Small intestine (tissue), 7 donors: ENCODE measurements at regions not wholly inside any gene's neighbourhood (a gene's known extent, or its start where the extent isn't known, plus 50 kb on each side); places are given as distances from the start of the nearest gene placed in this dataset.

ENCODE experiments used
- DNase-seq, 2 donors: peaks; one replicate each; pipeline versions ENCODE4 v3.0.0 to v3.0.0-alpha.2; 2013
- FAIRE-seq: peaks from 2 replicates; lab custom pipeline; 2012; peaks lifted over from hg19 to GRCh38; lab: Jason Lieb, UNC
- H3K27ac ChIP-seq, 3 donors: one replicate each; pipeline ENCODE4 v1.5.1; 2013; ENCODE audit warnings: low read length in 2 of 3, mild to moderate bottlenecking in 2 of 3, control low read depth in 1 of 3, inconsistent platforms in 1 of 3, low read depth in 1 of 3, moderate library complexity in 1 of 3
- H3K27me3 ChIP-seq, 3 donors: one replicate each; pipeline ENCODE4 v1.6.1; 2013; ENCODE audit warnings: low read length in 3 of 3, inconsistent platforms in 1 of 3; ENCODE audit not compliant: control insufficient read depth in 3 of 3, insufficient read depth in 3 of 3
- H3K36me3 ChIP-seq, 3 donors: one replicate each; pipeline ENCODE4 v1.6.1; 2013; ENCODE audit warnings: low read length in 3 of 3, inconsistent platforms in 1 of 3, low read depth in 1 of 3, mild to moderate bottlenecking in 1 of 3, moderate library complexity in 1 of 3; ENCODE audit not compliant: control insufficient read depth in 3 of 3, insufficient read depth in 2 of 3
- H3K4me1 ChIP-seq, 3 donors: one replicate each; pipeline ENCODE4 v1.6.1; 2013; ENCODE audit warnings: low read length in 2 of 3, inconsistent platforms in 1 of 3, low read depth in 1 of 3, mild to moderate bottlenecking in 1 of 3, moderate library complexity in 1 of 3; ENCODE audit not compliant: control insufficient read depth in 3 of 3, insufficient read depth in 2 of 3
- H3K4me3 ChIP-seq, 3 donors: one replicate each; pipeline ENCODE4 v1.5.1; 2013; ENCODE audit warnings: low read length in 3 of 3, control low read depth in 1 of 3, inconsistent platforms in 1 of 3, low read depth in 1 of 3, mild to moderate bottlenecking in 1 of 3, moderate library complexity in 1 of 3
- H3K9me3 ChIP-seq, 2 donors: one replicate each; pipeline ENCODE4 v1.6.1; 2013; ENCODE audit warnings: low read depth in 1 of 2, low read length in 1 of 2; ENCODE audit not compliant: control insufficient read depth in 2 of 2, insufficient read depth in 1 of 2
- WGBS, 3 donors: extraction: QIAGEN DNeasy Blood & Tissue Kit; methylation state at CpG; one replicate each; pipeline ENCODE4 v1.1.7; 2013; 5-methylcytosine and 5-hydroxymethylcytosine counted together
- donor health status: healthy with polysubstance abuse.
- donor health status: control.
- donor health status: control.
- donor health status: Bipolar disorder and iron deficiency.
- donor health status: healthy.

GRCh38 chr9:107866711-107867311, 377.2 kb upstream of the KLF4 start:
- no peaks in the 10 kb centered on the region for H3K4me1 ChIP-seq
- no peaks in the 10 kb centered on the region for H3K27me3 ChIP-seq
- FAIRE-seq (no peak), DNase-seq (no peak)
- H3K36me3 ChIP-seq = no peaks in the 10 kb centered on the region
- no peak overlapping the region for H3K4me3 ChIP-seq
- H3K9me3 ChIP-seq = no peaks in the 10 kb centered on the region
- H3K27ac ChIP-seq = no peak overlapping the region

GRCh38 chr9:107863396-107863795, 373.8 kb upstream of the KLF4 start:
- no peak overlapping the region for H3K4me3 ChIP-seq
- no peaks in the 10 kb centered on the region for H3K27me3 ChIP-seq
- no peaks in the 10 kb centered on the region for H3K4me1 ChIP-seq
- no peaks in the 10 kb centered on the region for H3K36me3 ChIP-seq
- no peak for DNase-seq
- H3K9me3 ChIP-seq = peaks cover 0 to 5% of the 10 kb centered on the region in 2 donors
- no peak for FAIRE-seq
- 69 to 82% (median 77%) methylated on average over 4 of the region's 4 CpGs for WGBS, 3 donors
- no peak overlapping the region for H3K27ac ChIP-seq

DNA sequence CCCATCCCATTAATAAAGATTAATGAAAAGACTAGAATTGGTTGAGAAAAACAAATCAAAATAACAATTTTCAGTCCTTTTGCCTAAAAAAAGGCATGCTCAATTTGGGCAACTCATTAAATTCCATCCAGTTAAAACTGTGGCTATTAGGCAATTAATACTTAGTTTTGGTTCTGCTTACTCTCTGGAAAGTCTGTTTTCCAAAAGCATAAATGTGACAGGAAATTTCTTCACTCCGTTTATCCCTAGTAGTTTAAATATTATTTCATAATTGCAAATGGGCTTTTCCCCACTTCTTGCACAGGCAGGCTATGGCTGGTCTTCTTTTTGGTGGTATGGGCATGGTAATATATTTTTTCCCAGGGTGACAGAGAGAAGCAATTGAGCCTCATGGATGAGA, 373.3 kb upstream of the KLF4 start:
- Histone ChIP-seq H3K27ac (no peak overlapping the region), H3K4me1 (no peaks in the 10 kb centered on the region), H3K9me3 (peaks cover 0 to 5% of the 10 kb centered on the region in 2 donors), H3K36me3 (no peaks in the 10 kb centered on the region), H3K4me3 (no peak overlapping the region), H3K27me3 (no peaks in the 10 kb centered on the region)
- whole genome bisulfite sequencing, 3 donors = 56 to 89% (median 71%) methylated on average over 1 of the region's 1 CpG
- no peak for FAIRE-seq
- no peak for DNase-seq

DNA sequence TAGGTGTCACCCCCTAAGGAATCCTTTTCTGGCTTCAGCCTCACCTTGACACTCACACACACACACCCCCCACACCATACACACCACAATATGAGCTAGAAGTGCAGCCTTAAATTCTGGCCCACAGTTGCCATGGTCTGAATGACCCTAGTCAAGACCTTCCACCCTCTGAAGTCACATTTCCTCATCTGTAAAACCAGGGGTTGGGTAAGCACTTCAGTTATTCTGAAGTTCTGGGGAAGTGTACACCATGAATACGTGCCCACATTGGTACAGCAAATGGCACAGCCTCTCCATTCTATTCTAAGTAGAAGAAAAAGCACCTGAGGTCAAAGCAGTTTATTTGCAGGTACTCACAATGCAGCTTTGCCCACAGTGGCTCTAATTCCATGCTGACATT, 372.8 kb upstream of the KLF4 start:
- peaks cover 0 to 8% of the 10 kb centered on the region in 2 donors for H3K9me3 ChIP-seq
- H3K36me3 ChIP-seq = no peaks in the 10 kb centered on the region
- no peak for FAIRE-seq
- DNase-seq = no peak
- 71 to 90% (median 85%) methylated on average over 1 of the region's 1 CpG for WGBS, 3 donors
- no peak overlapping the region for H3K27ac ChIP-seq
- no peaks in the 10 kb centered on the region for H3K27me3 ChIP-seq
- H3K4me1 ChIP-seq = no peaks in the 10 kb centered on the region
- H3K4me3 ChIP-seq = no peak overlapping the region

- H3K9me3 ChIP-seq = peaks cover 0 to 12% of the 10 kb centered on the region in 2 donors
- 86 to 90% (median 89%) methylated on average over 3 of the region's 3 CpGs for WGBS, 3 donors
- H3K36me3 ChIP-seq = no peaks in the 10 kb centered on the region
- DNase-seq (no peak), FAIRE-seq (no peak)
- H3K4me3 ChIP-seq = no peak overlapping the region
- H3K27me3 ChIP-seq = no peaks in the 10 kb centered on the region
- H3K27ac ChIP-seq = no peak overlapping the region
- H3K4me1 ChIP-seq = no peaks in the 10 kb centered on the region
Observed at GRCh38 chr9:107861075-107861474, 371.5 kb upstream of the KLF4 start.

DNA sequence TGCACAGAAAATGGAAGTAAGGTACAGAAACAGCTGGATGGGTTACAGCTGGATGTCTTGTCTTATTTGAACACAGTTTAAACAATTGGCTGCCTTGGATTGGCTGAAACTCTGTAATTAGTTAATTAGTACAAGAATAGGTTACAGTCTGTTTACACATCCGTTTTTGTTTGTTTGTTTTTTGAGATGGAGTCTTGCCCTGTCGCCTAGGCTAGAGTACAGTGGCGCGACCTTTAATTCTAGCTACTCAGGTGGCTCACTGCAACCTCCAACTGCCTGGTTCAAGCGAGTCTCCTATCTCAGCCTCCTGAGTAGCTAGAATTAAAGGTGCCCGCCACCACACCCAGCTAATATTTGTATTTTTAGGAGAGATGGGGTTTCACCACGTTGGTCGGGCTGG, 368.7 kb upstream of the KLF4 start:
- no peak for DNase-seq
- FAIRE-seq = no peak
- no peaks in the 10 kb centered on the region for H3K36me3 ChIP-seq
- peaks cover 0 to 24% of the 10 kb centered on the region in 2 donors for H3K9me3 ChIP-seq
- H3K4me3 ChIP-seq = no peak overlapping the region
- H3K4me1 ChIP-seq = no peaks in the 10 kb centered on the region
- no peak overlapping the region for H3K27ac ChIP-seq
- no peaks in the 10 kb centered on the region for H3K27me3 ChIP-seq
- 87 to 90% (median 87%) methylated on average over 8 of the region's 8 CpGs for WGBS, 3 donors

DNA sequence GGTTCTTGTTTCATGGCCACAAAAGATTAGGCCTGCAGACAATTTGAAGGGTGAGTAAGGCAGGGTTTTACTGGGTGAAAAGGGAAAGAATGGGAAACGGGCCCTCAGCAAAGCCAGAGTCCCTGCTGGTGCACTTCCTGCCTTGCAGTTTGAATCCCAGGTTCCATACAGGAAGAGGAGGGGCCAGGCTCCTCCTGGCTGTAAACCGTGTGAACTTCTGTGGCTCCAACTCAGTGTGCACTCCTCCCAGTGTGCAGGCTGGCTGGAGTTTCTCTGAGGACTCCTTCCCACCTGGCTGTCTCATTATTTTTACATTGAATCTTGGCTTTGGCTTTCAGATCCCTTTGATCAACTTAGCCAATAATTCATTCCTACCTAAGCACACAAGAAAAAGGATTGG, 367.1 kb upstream of the KLF4 start:
- FAIRE-seq = no peak
- DNase-seq = no peak
- 65 to 80% (median 66%) methylated on average over 2 of the region's 2 CpGs for WGBS, 3 donors

DNA sequence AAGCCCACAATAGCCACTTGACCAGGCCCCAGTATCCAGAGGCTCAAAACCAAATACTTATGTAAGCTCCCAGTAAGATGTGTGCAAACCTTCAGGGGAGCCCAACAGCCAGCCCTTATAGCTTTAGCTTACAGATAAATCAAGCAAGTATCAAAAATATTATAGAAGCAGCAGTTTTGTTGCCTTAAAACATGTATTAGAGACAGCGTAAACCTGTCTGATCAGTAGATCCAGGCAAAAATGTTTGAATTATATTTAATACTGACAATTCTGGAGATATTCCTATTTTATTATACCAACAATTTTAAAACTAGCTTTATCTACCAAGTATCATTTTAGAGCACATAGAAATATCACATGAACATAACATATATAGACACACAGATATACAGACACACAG, 365.6 kb upstream of the KLF4 start:
- no peaks in the 10 kb centered on the region for H3K27me3 ChIP-seq
- H3K36me3 ChIP-seq = no peaks in the 10 kb centered on the region
- no peak overlapping the region for H3K4me3 ChIP-seq
- DNase-seq (no peak), FAIRE-seq (no peak)
- H3K4me1 ChIP-seq = no peaks in the 10 kb centered on the region
- no peak overlapping the region for H3K27ac ChIP-seq
- 97 to 100% (median 100%) methylated on average over 1 of the region's 1 CpG for WGBS, 3 donors
- peaks cover 0 to 24% of the 10 kb centered on the region in 2 donors for H3K9me3 ChIP-seq

More for the DNA sequence above, 367.1 kb upstream of the KLF4 start:
- no peaks in the 10 kb centered on the region for H3K4me1 ChIP-seq
- H3K27me3 ChIP-seq = no peaks in the 10 kb centered on the region
- no peak overlapping the region for H3K27ac ChIP-seq
- H3K36me3 ChIP-seq = no peaks in the 10 kb centered on the region
- peaks cover 0 to 24% of the 10 kb centered on the region in 2 donors for H3K9me3 ChIP-seq
- H3K4me3 ChIP-seq = no peak overlapping the region

GRCh38 chr9:107853461-107853860, 363.9 kb upstream of the KLF4 start:
- 72 to 85% (median 78%) methylated on average over 6 of the region's 6 CpGs for WGBS, 3 donors

More at GRCh38 chr9:107853461-107853860, 363.9 kb upstream of the KLF4 start:
- H3K4me3 ChIP-seq = no peak overlapping the region
- H3K36me3 ChIP-seq = no peaks in the 10 kb centered on the region
- DNase-seq (no peak), FAIRE-seq (no peak)
- H3K27me3 ChIP-seq = no peaks in the 10 kb centered on the region
- no peaks in the 10 kb centered on the region for H3K4me1 ChIP-seq
- peaks cover 0 to 19% of the 10 kb centered on the region in 2 donors for H3K9me3 ChIP-seq
- no peak overlapping the region for H3K27ac ChIP-seq
